NB4 (cell line): ENCODE measurements at regions not wholly inside any gene's neighbourhood (a gene's known extent, or its start where the extent isn't known, plus 50 kb on each side); places are given as distances from the start of the nearest gene placed in this dataset.

Experiments
- MAX ChIP-seq: IDR thresholded peaks from 2 replicates; pipeline ENCODE4 v1.6.1; 2011; ENCODE audit warnings: low read depth, low read length
- MYC ChIP-seq: IDR thresholded peaks from 2 replicates; pipeline ENCODE4 v1.6.1; 2011; ENCODE audit warnings: low read depth, low read length
- POLR2A ChIP-seq: IDR thresholded peaks from 2 replicates; pipeline ENCODE4 v1.6.1; 2011; ENCODE audit warnings: mild to moderate bottlenecking; ENCODE audit not compliant: insufficient read length; ENCODE audit errors: extremely low read depth
- TF ChIP-seq, protein P1 (sequence below): IDR thresholded peaks from one replicate; pipeline ENCODE4 v1.5.1; 2012; ENCODE audit warnings: low read depth, low read length

DNA sequence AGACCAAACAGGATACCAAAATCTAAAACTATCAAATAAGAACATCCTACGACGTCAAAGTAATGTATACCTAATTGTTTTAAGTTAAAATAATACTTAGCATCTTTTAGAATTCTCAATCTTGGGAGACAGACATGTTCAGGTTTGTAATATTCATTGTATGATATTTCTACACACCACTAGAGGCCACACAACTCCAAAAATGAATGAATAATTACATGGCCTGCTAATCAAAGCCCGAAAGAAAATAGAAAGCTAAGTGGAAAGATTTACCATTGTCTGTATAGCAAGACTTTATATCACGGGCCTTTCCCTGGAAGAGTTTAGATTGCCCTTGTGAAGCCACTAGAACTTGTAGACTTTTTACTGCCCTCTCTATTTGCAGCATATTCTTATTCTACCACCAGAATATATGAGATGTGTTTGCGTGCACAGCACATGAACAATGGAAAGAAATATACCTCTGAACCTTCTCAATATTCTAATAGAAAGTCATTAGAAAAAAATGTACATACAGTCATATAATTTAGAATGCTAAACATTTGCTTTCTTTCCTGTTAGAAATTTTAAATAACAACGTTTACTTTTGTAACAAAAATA is 380.1 kb upstream of the NUDT12 start:
- TF ChIP-seq, protein P1, sequence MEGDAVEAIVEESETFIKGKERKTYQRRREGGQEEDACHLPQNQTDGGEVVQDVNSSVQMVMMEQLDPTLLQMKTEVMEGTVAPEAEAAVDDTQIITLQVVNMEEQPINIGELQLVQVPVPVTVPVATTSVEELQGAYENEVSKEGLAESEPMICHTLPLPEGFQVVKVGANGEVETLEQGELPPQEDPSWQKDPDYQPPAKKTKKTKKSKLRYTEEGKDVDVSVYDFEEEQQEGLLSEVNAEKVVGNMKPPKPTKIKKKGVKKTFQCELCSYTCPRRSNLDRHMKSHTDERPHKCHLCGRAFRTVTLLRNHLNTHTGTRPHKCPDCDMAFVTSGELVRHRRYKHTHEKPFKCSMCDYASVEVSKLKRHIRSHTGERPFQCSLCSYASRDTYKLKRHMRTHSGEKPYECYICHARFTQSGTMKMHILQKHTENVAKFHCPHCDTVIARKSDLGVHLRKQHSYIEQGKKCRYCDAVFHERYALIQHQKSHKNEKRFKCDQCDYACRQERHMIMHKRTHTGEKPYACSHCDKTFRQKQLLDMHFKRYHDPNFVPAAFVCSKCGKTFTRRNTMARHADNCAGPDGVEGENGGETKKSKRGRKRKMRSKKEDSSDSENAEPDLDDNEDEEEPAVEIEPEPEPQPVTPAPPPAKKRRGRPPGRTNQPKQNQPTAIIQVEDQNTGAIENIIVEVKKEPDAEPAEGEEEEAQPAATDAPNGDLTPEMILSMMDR, result no peak
- TF ChIP-seq POLR2A, result no peak
- no peak for TF ChIP-seq MAX
- TF ChIP-seq MYC, result no peak
